Panc1 (cell line): ENCODE measurements at regions not wholly inside any gene's neighbourhood (a gene's known extent, or its start where the extent isn't known, plus 50 kb on each side); places are given as distances from the start of the nearest gene placed in this dataset.

ENCODE experiments used
- CTCF ChIP-seq: fragments of 450-650 bp; IDR thresholded peaks from 2 replicates; pipeline ENCODE4 v1.5.1; 2017; ENCODE audit warnings: mild to moderate bottlenecking
- SIN3A ChIP-seq: IDR thresholded peaks from 2 replicates; pipeline ENCODE4 v1.6.1; 2012; ENCODE audit warnings: low read depth, mild to moderate bottlenecking, low read length, moderate library complexity, borderline replicate concordance; ENCODE audit not compliant: insufficient read depth

- TF ChIP-seq CTCF (no peak), SIN3A (no peak)
Observed at GRCh38 chr1:82845866-82846265, 1045.1 kb downstream of the ADGRL2 start.
